Neural progenitor cell (in vitro differentiated cells): ENCODE measurements at regions not wholly inside any gene's neighbourhood (a gene's known extent, or its start where the extent isn't known, plus 50 kb on each side); places are given as distances from the start of the nearest gene placed in this dataset.

Experiments used
- DNase-seq: peaks from one replicate; pipeline ENCODE4 v3.0.0-alpha.2; 2016; ENCODE audit warnings: low spot score
- H2AFZ ChIP-seq: fragments of 200-600 bp; sonication (generic); replicated peaks from 2 replicates; pipeline ENCODE4 v1.6.1; 2016; ENCODE audit warnings: antibody characterized with exemption
- H3F3A ChIP-seq: fragments of 200-600 bp; sonication (generic); 2 replicates; pipeline ENCODE4 v1.6.1; 2016; ENCODE audit warnings: antibody characterized with exemption, low read depth
- H3K27ac ChIP-seq: fragments of 200-600 bp; sonication (generic); 2 replicates; pipeline ENCODE4 v1.5.1; 2016; ENCODE audit warnings: mild to moderate bottlenecking
- H3K27me3 ChIP-seq: fragments of 200-600 bp; sonication (generic); 2 replicates; pipeline ENCODE4 v1.6.1; 2016; ENCODE audit warnings: mild to moderate bottlenecking, moderate library complexity
- H3K36me3 ChIP-seq: fragments of 200-600 bp; sonication (generic); 2 replicates; pipeline ENCODE4 v1.5.1; 2016
- H3K4me1 ChIP-seq: fragments of 200-600 bp; sonication (generic); 2 replicates; pipeline ENCODE4 v1.6.1; 2016; ENCODE audit warnings: mixed run types
- H3K4me2 ChIP-seq: fragments of 200-600 bp; sonication (generic); 2 replicates; pipeline ENCODE4 v1.6.1; 2016
- H3K4me3 ChIP-seq: fragments of 200-600 bp; sonication (generic); 2 replicates; pipeline ENCODE4 v1.5.1; 2016
- H3K79me2 ChIP-seq: fragments of 200-600 bp; sonication (generic); 2 replicates; pipeline ENCODE4 v1.6.1; 2016; ENCODE audit warnings: low read depth
- H3K9ac ChIP-seq: fragments of 200-600 bp; sonication (generic); 2 replicates; pipeline ENCODE4 v1.6.1; 2016
- H3K9me3 ChIP-seq: fragments of 200-600 bp; sonication (generic); 2 replicates; pipeline ENCODE4 v1.5.1; 2016; ENCODE audit warnings: low read depth
- H4K20me1 ChIP-seq: fragments of 200-600 bp; sonication (generic); 2 replicates; pipeline ENCODE4 v1.6.1; 2016; ENCODE audit warnings: low read depth
- H3K27ac Mint-ChIP-seq: 3 replicates; pipeline ENCODE4 v1.8.0; 2021; ENCODE audit warnings: mixed read lengths
- H3K27me3 Mint-ChIP-seq: 2 replicates; pipeline ENCODE4 v1.8.0; 2022; ENCODE audit warnings: low read depth, mild to moderate bottlenecking, inconsistent platforms, moderate library complexity, mixed read lengths; ENCODE audit not compliant: insufficient read depth
- H3K36me3 Mint-ChIP-seq: 3 replicates; pipeline ENCODE4 v1.8.0; 2021; ENCODE audit warnings: mixed read lengths
- H3K4me1 Mint-ChIP-seq: 3 replicates; pipeline ENCODE4 v1.8.0; 2021; ENCODE audit warnings: mixed read lengths
- H3K4me3 Mint-ChIP-seq: 3 replicates; pipeline ENCODE4 v1.8.0; 2021; ENCODE audit warnings: mild to moderate bottlenecking, moderate library complexity, mixed read lengths
- H3K9me3 Mint-ChIP-seq: 3 replicates; pipeline ENCODE4 v1.8.0; 2020; ENCODE audit warnings: mixed read lengths
- CTCF ChIP-seq: fragments of 200-600 bp; sonication (generic); IDR thresholded peaks from 2 replicates; pipeline ENCODE4 v1.5.1; 2017; ENCODE audit warnings: antibody characterized with exemption, mild to moderate bottlenecking
- EZH2 ChIP-seq: fragments of 200-600 bp; sonication (generic); IDR thresholded peaks from 2 replicates; pipeline ENCODE4 v1.6.1; 2017; ENCODE audit warnings: antibody characterized with exemption, mild to moderate bottlenecking, moderate library complexity
- EZH2phosphoT487 ChIP-seq: fragments of 200-600 bp; sonication (generic); IDR thresholded peaks from 2 replicates; pipeline ENCODE4 v1.6.1; 2017; ENCODE audit warnings: antibody characterized with exemption

GRCh38 chr2:18117592-18117991 is 239.1 kb downstream of the KCNS3 start:
- Mint-ChIP-seq H3K9me3 (peaks cover 5% of the 10 kb centered on the region), H3K4me1 (no peaks in the 10 kb centered on the region), H3K27ac (no peak overlapping the region), H3K36me3 (no peaks in the 10 kb centered on the region), H3K27me3 (no peaks in the 10 kb centered on the region), H3K4me3 (no peak overlapping the region)
- Histone ChIP-seq H3F3A (no peaks in the 10 kb centered on the region), H3K79me2 (no peaks in the 10 kb centered on the region), H3K9ac (no peak overlapping the region), H3K36me3 (no peaks in the 10 kb centered on the region), H3K9me3 (no peaks in the 10 kb centered on the region), H2AFZ (no peak overlapping the region), H3K27ac (no peak overlapping the region), H3K4me1 (no peaks in the 10 kb centered on the region), H4K20me1 (no peaks in the 10 kb centered on the region), H3K4me3 (no peak overlapping the region), H3K27me3 (no peaks in the 10 kb centered on the region), H3K4me2 (no peak overlapping the region)
- TF ChIP-seq EZH2 (no peak), CTCF (peak; percentile 61)
- peak; percentile 43 for DNase-seq

- Histone ChIP-seq H3K4me1 (no peaks in the 10 kb centered on the region), H2AFZ (no peak overlapping the region), H4K20me1 (no peaks in the 10 kb centered on the region), H3K9me3 (no peaks in the 10 kb centered on the region), H3K9ac (no peak overlapping the region), H3K27ac (no peak overlapping the region), H3K79me2 (no peaks in the 10 kb centered on the region), H3F3A (no peaks in the 10 kb centered on the region), H3K27me3 (no peaks in the 10 kb centered on the region), H3K4me3 (no peak overlapping the region), H3K4me2 (no peak overlapping the region), H3K36me3 (no peaks in the 10 kb centered on the region)
- no peak overlapping the region for H3K4me3 Mint-ChIP-seq
- H3K27me3 Mint-ChIP-seq = no peaks in the 10 kb centered on the region
- no peak overlapping the region for H3K27ac Mint-ChIP-seq
- no peaks in the 10 kb centered on the region for H3K9me3 Mint-ChIP-seq
- H3K4me1 Mint-ChIP-seq = peaks cover 2% of the 10 kb centered on the region
- TF ChIP-seq EZH2 (no peak), CTCF (no peak), EZH2phosphoT487 (no peak)
- no peak for DNase-seq
- H3K36me3 Mint-ChIP-seq = no peaks in the 10 kb centered on the region
Observed at GRCh38 chr2:18110222-18110621, 231.8 kb downstream of the KCNS3 start.

GRCh38 chr2:18106841-18107240 is 228.4 kb downstream of the KCNS3 start:
- Histone ChIP-seq H3K9me3 (no peaks in the 10 kb centered on the region), H4K20me1 (no peaks in the 10 kb centered on the region), H3K4me2 (no peak overlapping the region), H3K4me1 (no peaks in the 10 kb centered on the region), H3K4me3 (no peak overlapping the region), H3K27me3 (no peaks in the 10 kb centered on the region), H3K79me2 (no peaks in the 10 kb centered on the region), H3K27ac (no peak overlapping the region), H3F3A (no peaks in the 10 kb centered on the region), H2AFZ (no peak overlapping the region), H3K9ac (no peak overlapping the region), H3K36me3 (no peaks in the 10 kb centered on the region)
- no peak overlapping the region for H3K27ac Mint-ChIP-seq
- H3K9me3 Mint-ChIP-seq = no peaks in the 10 kb centered on the region
- no peaks in the 10 kb centered on the region for H3K27me3 Mint-ChIP-seq
- peaks cover 2% of the 10 kb centered on the region for H3K4me1 Mint-ChIP-seq
- H3K36me3 Mint-ChIP-seq = no peaks in the 10 kb centered on the region
- DNase-seq = no peak
- H3K4me3 Mint-ChIP-seq = no peak overlapping the region
- TF ChIP-seq EZH2phosphoT487 = no peak
- no peak for TF ChIP-seq EZH2
- no peak for TF ChIP-seq CTCF

- no peak overlapping the region for H3K4me2 ChIP-seq
- Mint-ChIP-seq H3K9me3 (no peaks in the 10 kb centered on the region), H3K4me3 (no peak overlapping the region), H3K27ac (no peak overlapping the region), H3K4me1 (peaks cover 2% of the 10 kb centered on the region), H3K36me3 (no peaks in the 10 kb centered on the region), H3K27me3 (no peaks in the 10 kb centered on the region)
- no peak overlapping the region for H3K27ac ChIP-seq
- H3F3A ChIP-seq = no peaks in the 10 kb centered on the region
- no peaks in the 10 kb centered on the region for H3K4me1 ChIP-seq
- H3K79me2 ChIP-seq = no peaks in the 10 kb centered on the region
- no peaks in the 10 kb centered on the region for H3K9me3 ChIP-seq
- no peak overlapping the region for H3K4me3 ChIP-seq
- H4K20me1 ChIP-seq = no peaks in the 10 kb centered on the region
- no peak overlapping the region for H2AFZ ChIP-seq
- no peak for TF ChIP-seq EZH2phosphoT487
- TF ChIP-seq EZH2 = no peak
- no peak for TF ChIP-seq CTCF
- no peaks in the 10 kb centered on the region for H3K27me3 ChIP-seq
- H3K9ac ChIP-seq = no peak overlapping the region
- no peaks in the 10 kb centered on the region for H3K36me3 ChIP-seq
- DNase-seq = no peak
Observed at GRCh38 chr2:18105929-18106328, 227.5 kb downstream of the KCNS3 start.
